ENCODE measurements at regions not wholly inside any gene's neighbourhood (a gene's known extent, or its start where the extent isn't known, plus 50 kb on each side); places are given as distances from the start of the nearest gene placed in this dataset.

GRCh38 chr6:139508023-139508422, 133.6 kb upstream of the CITED2 start:
- Histone ChIP-seq H3K4me1 (peaks cover 3 to 11% of the 10 kb centered on the region in 2 donors), H3K36me3 (no peaks in the 10 kb centered on the region), H3K27me3 (no peaks in the 10 kb centered on the region), H3K9me3 (no peaks in the 10 kb centered on the region), H3K27ac (no peak overlapping the region), H3K4me3 (no peak overlapping the region)
- intact Hi-C loops (cut with DNase I; ENCODE audit: low total_unique reads): loop anchor here (5.0 kb wide), 1 partner anchor 136 kb away; the partner anchor contains the start of gene CITED2
- in situ Hi-C loops (cut with MboI; ENCODE audit: low sequenced_read_pairs in 4 of 4): no loop called here
- no peak for TF ChIP-seq CTCF (IDR thresholded peaks at IDR 0.05 in 4 of 5, conservative IDR thresholded peaks at IDR 0.05 in 1 of 5)
- TF ChIP-seq POLR2A (IDR thresholded peaks at IDR 0.05): no peak
- peak in 1 of 2 donors; percentile 6 for DNase-seq
- peak; percentile 87 to 89 for ATAC-seq

DNA sequence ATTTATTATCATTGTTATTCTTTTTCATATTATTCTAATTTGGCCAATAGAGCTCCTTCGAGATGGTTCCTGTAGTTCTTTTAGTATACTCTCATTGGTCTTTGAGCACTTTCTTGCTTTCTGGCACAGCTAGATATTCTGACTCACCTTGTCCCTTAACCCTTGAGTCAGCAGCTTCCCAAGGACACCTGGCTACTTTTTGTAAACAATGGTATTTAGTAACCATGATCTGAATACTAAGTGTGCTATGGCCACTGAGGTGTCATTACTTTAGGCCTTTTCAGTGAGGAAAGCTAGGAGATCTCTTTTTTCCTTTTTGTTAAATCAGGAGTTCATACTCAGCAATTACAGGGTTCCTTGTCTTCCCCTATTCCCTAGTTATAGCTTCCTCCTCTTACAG, 126.5 kb upstream of the CITED2 start:
- no peak overlapping the region for H3K27ac ChIP-seq
- H3K4me1 ChIP-seq: no peaks in the 10 kb centered on the region
- no peaks in the 10 kb centered on the region for H3K9me3 ChIP-seq
- no peak overlapping the region for H3K4me3 ChIP-seq
- in situ Hi-C loops (cut with MboI; ENCODE audit: low sequenced_read_pairs in 4 of 4): no loop called here
- no peaks in the 10 kb centered on the region for H3K36me3 ChIP-seq
- intact Hi-C loops (cut with DNase I; ENCODE audit: low total_unique reads): loop anchor here (1.0 kb wide), 1 partner anchor 25 kb away; no protein-coding TSS in a partner anchor
- ATAC-seq: no peak
- H3K27me3 ChIP-seq: no peaks in the 10 kb centered on the region
- TF ChIP-seq CTCF (IDR thresholded peaks at IDR 0.05 in 4 of 5, conservative IDR thresholded peaks at IDR 0.05 in 1 of 5) (no peak), POLR2A (IDR thresholded peaks at IDR 0.05) (no peak)
- DNase-seq: no peak

- no peaks in the 10 kb centered on the region for H3K36me3 ChIP-seq
- no peaks in the 10 kb centered on the region for H3K4me1 ChIP-seq
- H3K4me3 ChIP-seq: no peak overlapping the region
- H3K27me3 ChIP-seq: no peaks in the 10 kb centered on the region
- DNase-seq (no peak), ATAC-seq (no peak)
- in situ Hi-C loops (cut with MboI; ENCODE audit: low sequenced_read_pairs in 4 of 4) (no loop called here), intact Hi-C loops (cut with DNase I; ENCODE audit: low total_unique reads) (no loop called here)
- TF ChIP-seq CTCF (IDR thresholded peaks at IDR 0.05 in 4 of 5, conservative IDR thresholded peaks at IDR 0.05 in 1 of 5): no peak
- no peak for TF ChIP-seq POLR2A (IDR thresholded peaks at IDR 0.05)
- no peaks in the 10 kb centered on the region for H3K9me3 ChIP-seq
- no peak overlapping the region for H3K27ac ChIP-seq
Measured at GRCh38 chr6:139498715-139499114, 124.3 kb upstream of the CITED2 start.

- Histone ChIP-seq H3K36me3 (no peaks in the 10 kb centered on the region), H3K4me1 (no peaks in the 10 kb centered on the region), H3K4me3 (no peak overlapping the region), H3K27me3 (no peaks in the 10 kb centered on the region), H3K27ac (no peak overlapping the region), H3K9me3 (no peaks in the 10 kb centered on the region)
- no peak for ATAC-seq
- in situ Hi-C loops (cut with MboI; ENCODE audit: low sequenced_read_pairs in 4 of 4) (no loop called here), intact Hi-C loops (cut with DNase I; ENCODE audit: low total_unique reads) (no loop called here)
- no peak for TF ChIP-seq CTCF (IDR thresholded peaks at IDR 0.05 in 4 of 5, conservative IDR thresholded peaks at IDR 0.05 in 1 of 5)
- no peak for TF ChIP-seq POLR2A (IDR thresholded peaks at IDR 0.05)
- DNase-seq: no peak
Measured at GRCh38 chr6:139497345-139497961, 123.0 kb upstream of the CITED2 start.
